OCI-LY3 (cell line): ENCODE measurements at regions not wholly inside any gene's neighbourhood (a gene's known extent, or its start where the extent isn't known, plus 50 kb on each side); places are given as distances from the start of the nearest gene placed in this dataset.
A peak's percentile ranks its signal among the peaks of the same experiment; 100 is the strongest.

Experiments used
- H2AFZ ChIP-seq: fragments of 200-600, 300-600 bp; shearing (Covaris generic); 2 replicates; pipeline ENCODE4 v1.6.0; 2014; ENCODE audit warnings: antibody characterized with exemption, low read depth, low read length
- H3K27ac ChIP-seq: fragments of 200-600, 300-600 bp; sonication (generic); 2 replicates; pipeline ENCODE4 v1.5.1; 2014; ENCODE audit warnings: mild to moderate bottlenecking, low read length, moderate library complexity, mixed read lengths
- H3K27me3 ChIP-seq: fragments of 200-600, 300-600 bp; sonication (generic); 2 replicates; pipeline ENCODE4 v1.6.1; 2014; ENCODE audit warnings: low read depth, low read length, mixed read lengths
- H3K36me3 ChIP-seq: fragments of 200-600, 300-600 bp; sonication (generic); replicated peaks from 2 replicates; pipeline ENCODE3; 2014; ENCODE audit warnings: low read depth, low read length, mixed read lengths
- H3K4me1 ChIP-seq: fragments of 300-600, 200-600 bp; sonication (generic); 2 replicates; pipeline ENCODE4 v1.6.1; 2014; ENCODE audit warnings: low read length, mixed read lengths
- H3K4me2 ChIP-seq: fragments of 200-600, 300-600 bp; sonication (generic); 2 replicates; pipeline ENCODE4 v1.6.1; 2014; ENCODE audit warnings: low read length, mixed read lengths
- H3K4me3 ChIP-seq: fragments of 300-600, 200-600 bp; sonication (generic); 2 replicates; pipeline ENCODE4 v1.5.1; 2014; ENCODE audit warnings: antibody characterized with exemption, mild to moderate bottlenecking, low read length, moderate library complexity
- H3K79me2 ChIP-seq: fragments of 300-600, 200-600 bp; shearing (Covaris generic); 2 replicates; pipeline ENCODE4 v1.6.1; 2014; ENCODE audit warnings: mild to moderate bottlenecking, low read length, mixed read lengths
- H3K9ac ChIP-seq: fragments of 300-600, 200-600 bp; shearing (Covaris generic); 2 replicates; pipeline ENCODE4 v1.6.0; 2014; ENCODE audit warnings: mild to moderate bottlenecking, low read length, moderate library complexity
- H3K9me3 ChIP-seq: fragments of 200-600, 300-600 bp; shearing (Covaris generic); 2 replicates; pipeline ENCODE4 v1.6.1; 2014; ENCODE audit warnings: low read length, mixed read lengths; ENCODE audit not compliant: insufficient read depth
- H4K20me1 ChIP-seq: fragments of 200-600, 300-600 bp; sonication (generic); 2 replicates; pipeline ENCODE4 v1.6.1; 2016; ENCODE audit warnings: low read length, mixed read lengths; ENCODE audit not compliant: insufficient read depth
- EZH2phosphoT487 ChIP-seq: fragments of 200-600 bp; shearing (Covaris generic); IDR thresholded peaks from 2 replicates; pipeline ENCODE4 v1.6.1; 2018; ENCODE audit warnings: antibody characterized with exemption, mixed run types, low read depth
- TF ChIP-seq, protein P1 (sequence below): fragments of 200-600, 300-600 bp; sonication (generic); IDR thresholded peaks from 2 replicates; pipeline ENCODE4 v1.5.1; 2014; ENCODE audit warnings: antibody characterized with exemption, low read length, low read depth

GRCh38 chr20:24291014-24291413 lies 178.4 kb upstream of the SYNDIG1 start:
- TF ChIP-seq EZH2phosphoT487: no peak
- TF ChIP-seq, protein P1, sequence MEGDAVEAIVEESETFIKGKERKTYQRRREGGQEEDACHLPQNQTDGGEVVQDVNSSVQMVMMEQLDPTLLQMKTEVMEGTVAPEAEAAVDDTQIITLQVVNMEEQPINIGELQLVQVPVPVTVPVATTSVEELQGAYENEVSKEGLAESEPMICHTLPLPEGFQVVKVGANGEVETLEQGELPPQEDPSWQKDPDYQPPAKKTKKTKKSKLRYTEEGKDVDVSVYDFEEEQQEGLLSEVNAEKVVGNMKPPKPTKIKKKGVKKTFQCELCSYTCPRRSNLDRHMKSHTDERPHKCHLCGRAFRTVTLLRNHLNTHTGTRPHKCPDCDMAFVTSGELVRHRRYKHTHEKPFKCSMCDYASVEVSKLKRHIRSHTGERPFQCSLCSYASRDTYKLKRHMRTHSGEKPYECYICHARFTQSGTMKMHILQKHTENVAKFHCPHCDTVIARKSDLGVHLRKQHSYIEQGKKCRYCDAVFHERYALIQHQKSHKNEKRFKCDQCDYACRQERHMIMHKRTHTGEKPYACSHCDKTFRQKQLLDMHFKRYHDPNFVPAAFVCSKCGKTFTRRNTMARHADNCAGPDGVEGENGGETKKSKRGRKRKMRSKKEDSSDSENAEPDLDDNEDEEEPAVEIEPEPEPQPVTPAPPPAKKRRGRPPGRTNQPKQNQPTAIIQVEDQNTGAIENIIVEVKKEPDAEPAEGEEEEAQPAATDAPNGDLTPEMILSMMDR: peak; percentile 31; the same call in 1 of the 2 replicates
- Histone ChIP-seq H3K9me3 (no peaks in the 10 kb centered on the region), H3K4me3 (no peak overlapping the region), H3K36me3 (no peaks in the 10 kb centered on the region), H3K9ac (no peak overlapping the region), H3K4me1 (peaks cover 30% of the 10 kb centered on the region), H3K79me2 (no peaks in the 10 kb centered on the region), H3K27me3 (no peaks in the 10 kb centered on the region), H3K27ac (no peak overlapping the region), H3K4me2 (no peak overlapping the region), H4K20me1 (no peaks in the 10 kb centered on the region), H2AFZ (no peak overlapping the region)

DNA sequence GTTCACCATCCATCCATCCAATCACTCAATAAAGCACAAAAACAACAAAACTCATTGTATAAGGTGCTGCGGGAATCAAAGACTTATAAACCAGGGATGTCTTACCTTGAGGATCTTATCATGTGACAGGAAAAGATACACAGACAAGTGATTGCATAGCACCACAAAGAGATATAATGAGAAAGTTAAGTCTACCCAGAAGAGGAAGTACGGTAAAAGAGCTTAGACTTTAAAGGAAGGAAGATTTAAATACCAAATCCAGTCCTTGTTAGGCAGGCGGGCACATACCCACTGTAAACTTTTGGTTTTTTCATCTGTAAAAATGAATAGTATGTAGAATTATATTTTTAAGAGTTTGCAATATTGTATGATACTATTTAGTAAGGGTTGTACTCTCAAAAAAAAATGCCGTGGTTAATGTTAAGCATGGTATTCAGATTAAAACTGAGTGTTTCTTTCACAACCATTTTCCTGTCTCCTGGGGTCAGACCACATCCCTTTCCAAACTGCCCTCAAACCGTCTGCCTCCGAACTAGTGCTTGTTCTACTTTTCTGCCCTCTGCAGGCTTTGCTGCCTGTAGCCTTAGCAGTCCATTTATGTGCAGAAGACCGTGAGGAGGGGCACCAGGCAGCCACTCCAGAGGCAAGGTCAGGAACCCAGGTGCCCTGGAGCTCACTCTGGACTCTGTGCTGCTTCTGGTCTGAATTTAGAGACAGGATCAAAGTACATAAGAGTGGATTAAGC lies 179.5 kb upstream of the SYNDIG1 start:
- Histone ChIP-seq H2AFZ (peak overlapping the region; percentile 50), H3K9ac (no peak overlapping the region), H3K27ac (peak overlapping the region; percentile 48), H3K9me3 (no peaks in the 10 kb centered on the region), H3K36me3 (no peaks in the 10 kb centered on the region), H3K79me2 (no peaks in the 10 kb centered on the region), H3K4me1 (peaks cover 27% of the 10 kb centered on the region), H3K4me2 (peak overlapping the region; percentile 50), H4K20me1 (no peaks in the 10 kb centered on the region), H3K27me3 (no peaks in the 10 kb centered on the region; the same call in 1 of the 2 replicates), H3K4me3 (peak overlapping the region; percentile 18; the same call in 1 of the 2 replicates)
- no peak for TF ChIP-seq EZH2phosphoT487
- TF ChIP-seq, protein P1: peak; percentile 37; the same call in 1 of the 2 replicates

DNA sequence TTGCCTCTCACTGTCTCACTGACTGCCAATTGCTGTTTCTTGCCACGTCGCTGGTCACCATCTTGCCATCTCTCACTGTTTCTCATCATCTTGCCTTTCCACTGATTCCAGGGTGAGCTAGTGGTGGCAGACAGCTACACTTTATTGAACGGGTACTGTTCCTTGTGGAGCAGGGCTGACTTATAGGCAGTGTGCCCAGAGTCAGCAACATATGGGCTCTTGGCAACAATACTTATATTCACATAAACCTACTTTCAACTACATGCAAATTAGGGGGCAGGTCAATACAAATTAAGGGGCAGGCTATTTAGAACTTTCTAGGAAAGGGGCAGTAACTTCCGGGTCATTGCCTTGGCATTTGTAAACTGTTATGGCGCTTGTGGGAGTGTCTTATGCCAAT lies 186.2 kb upstream of the SYNDIG1 start:
- no peak overlapping the region for H3K27ac ChIP-seq
- H3K9ac ChIP-seq: no peak overlapping the region
- no peaks in the 10 kb centered on the region; the same call in 1 of the 2 replicates for H3K27me3 ChIP-seq
- peaks cover 5% of the 10 kb centered on the region; the same call in 1 of the 2 replicates for H3K4me1 ChIP-seq
- H3K9me3 ChIP-seq: no peaks in the 10 kb centered on the region
- no peak overlapping the region for H3K4me2 ChIP-seq
- no peak overlapping the region for H3K4me3 ChIP-seq
- TF ChIP-seq, protein P1: no peak
- no peak for TF ChIP-seq EZH2phosphoT487
- H4K20me1 ChIP-seq: no peaks in the 10 kb centered on the region
- no peak overlapping the region for H2AFZ ChIP-seq
- H3K36me3 ChIP-seq: no peaks in the 10 kb centered on the region
- no peaks in the 10 kb centered on the region for H3K79me2 ChIP-seq

- no peaks in the 10 kb centered on the region for H3K36me3 ChIP-seq
- no peak overlapping the region for H3K4me2 ChIP-seq
- TF ChIP-seq EZH2phosphoT487: no peak
- TF ChIP-seq, protein P1: no peak
- H3K79me2 ChIP-seq: no peaks in the 10 kb centered on the region
- H3K27ac ChIP-seq: no peak overlapping the region
- H3K4me1 ChIP-seq: peaks cover 5% of the 10 kb centered on the region; the same call in 1 of the 2 replicates
- no peak overlapping the region for H3K9ac ChIP-seq
- H3K4me3 ChIP-seq: no peak overlapping the region
- no peaks in the 10 kb centered on the region for H4K20me1 ChIP-seq
- no peak overlapping the region for H2AFZ ChIP-seq
- H3K9me3 ChIP-seq: 0 out of 2 replicates have a peak, but pooled peaks cover 10% of the 10 kb centered on the region
- peaks cover 22% of the 10 kb centered on the region for H3K27me3 ChIP-seq
Measured at GRCh38 chr20:24277196-24277595, 192.2 kb upstream of the SYNDIG1 start.
